Heart right ventricle (tissue), 16 donors: ENCODE measurements at regions not wholly inside any gene's neighbourhood (a gene's known extent, or its start where the extent isn't known, plus 50 kb on each side); places are given as distances from the start of the nearest gene placed in this dataset.

Experiments
- ATAC-seq, 8 donors: fragments of 200-7000 bp; cut with Tn5 transposase; one replicate each; pipeline ENCODE4 v1.9.1; 2020; ENCODE audit warnings: mild to moderate bottlenecking in 8 of 8, moderate library complexity in 8 of 8, moderate number of reproducible peaks in 1 of 8
- DNase-seq, 2 donors: peaks; one replicate each; pipeline ENCODE4 v3.0.0-alpha.2; 2020
- H3K27ac ChIP-seq, 10 donors: fragments of 200-600 bp; sonication (generic) in 2 of 10; one replicate each; pipeline versions ENCODE4 v1.5.0 to v1.8.0; 2020 to 2022; ENCODE audit warnings: mild to moderate bottlenecking in 3 of 10
- H3K27me3 ChIP-seq, 7 donors: fragments of 200-600 bp; one replicate each; pipeline ENCODE4 v1.8.0; 2021 to 2022; ENCODE audit warnings: mild to moderate bottlenecking in 2 of 7
- H3K36me3 ChIP-seq, 9 donors: fragments of 200-600 bp; sonication (generic) in 1 of 9; one replicate each; pipeline versions ENCODE4 v1.5.0 to v1.8.0; 2020 to 2022; ENCODE audit warnings: mild to moderate bottlenecking in 2 of 9
- H3K4me1 ChIP-seq, 9 donors: fragments of 200-600 bp; sonication (generic) in 1 of 9; one replicate each; pipeline versions ENCODE4 v1.5.0 to v1.8.0; 2020 to 2022; ENCODE audit warnings: mild to moderate bottlenecking in 4 of 9
- H3K4me3 ChIP-seq, 10 donors: fragments of 200-600 bp; sonication (generic) in 2 of 10; one replicate each; pipeline versions ENCODE4 v1.5.0 to v1.8.0; 2020 to 2022; ENCODE audit warnings: mild to moderate bottlenecking in 7 of 10, moderate library complexity in 2 of 10
- H3K9me3 ChIP-seq, 11 donors: fragments of 200-600 bp in 10 of 11; sonication (generic) in 2 of 11; one replicate each; pipeline versions ENCODE4 v1.5.0 to v1.8.0; 2013 to 2022; ENCODE audit warnings: mild to moderate bottlenecking in 2 of 11, control low read depth in 1 of 11, moderate library complexity in 1 of 11
- WGBS, 2 donors: extraction: QIAGEN DNeasy Blood & Tissue Kit; methylation state at CpG; one replicate each; pipeline ENCODE4 v1.1.7; 2013; ENCODE audit warnings: inconsistent platforms in 1 of 2; 5-methylcytosine and 5-hydroxymethylcytosine counted together
- intact Hi-C, 10 donors: fragments of 100-400 bp; cut with DNase I; formaldehyde crosslinking; loops; one replicate each; pipeline versions ENCODE4 v1.11.1 to v1.14.2; 2022
- TF ChIP-seq, protein P1 (sequence below), 9 donors: fragments of 200-600 bp; sonication (generic) in 2 of 9; IDR thresholded peaks; one replicate each; pipeline versions ENCODE4 v1.5.0 to v1.8.0; 2021 to 2022; ENCODE audit warnings: antibody characterized with exemption in 9 of 9, mild to moderate bottlenecking in 5 of 9, moderate library complexity in 1 of 9
- donor health status: Arrhythmogenic right ventricular cardiomyopathy.
- donor health status: ischemic (EF 13 %, LVEDD 7.1; RV severe dilation, severe dysfunction).
- donor health status: healthy with polysubstance abuse.
- donor health status: DM: no; HTN: yes; CAD: no.
- donor health status: DM: no; HTN: no; CAD: no.
- donor health status: ischemic (EF 25% LVEDD 6.9; RV normal size, moderate dysfunction).
- donor health status: ischemic (EF 25% LVEDD 5.7; RV mildly dilated, moderate dysfunction).
- donor health status: healthy.
- donor health status: DM: yes; HTN: yes; CAD: no.
- donor health status: Ischemic cardiomyopathy.
- donor health status: ischemic (EF 35%, LVEDD 5.7; RV mildly dilated, moderate dysfunction).
- donor health status: nonischemic (EF 11% LVEDD 7.7; RV severe dilation, severe dysfunction).
- donor health status: DM: yes; HTN: yes; CAD: no.
- donor health status: PGD.
- donor health status: ischemic (EF 29% LVEDD 5.4; RV normal size, mild dysfunction).
- donor health status: nonischemic (EF 23%, LVEDD 6.1; RV moderate dilation, normal function).

DNA sequence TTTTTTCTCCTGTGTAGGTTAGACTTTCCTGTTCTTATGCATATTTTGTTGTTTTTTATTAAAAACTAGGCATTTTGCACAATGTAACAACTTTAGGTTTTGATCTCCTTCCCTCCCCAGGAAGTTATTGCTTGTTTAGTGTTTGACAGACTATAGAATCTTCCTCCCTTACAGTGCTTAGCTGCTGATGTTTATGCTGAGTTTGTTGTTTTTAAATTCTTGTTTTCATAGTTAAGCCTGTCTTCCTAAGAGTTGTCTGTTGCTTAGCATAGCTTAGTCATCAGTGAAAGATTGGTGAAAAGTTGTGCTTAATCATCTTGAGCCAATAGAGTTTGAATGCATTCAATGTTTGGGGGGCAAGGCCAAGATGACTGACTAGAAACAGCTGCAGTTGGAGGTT lies 157.5 kb downstream of the NKX6-1 start:
- ATAC-seq, result no peak
- intact Hi-C loops, result no loop called here

DNA sequence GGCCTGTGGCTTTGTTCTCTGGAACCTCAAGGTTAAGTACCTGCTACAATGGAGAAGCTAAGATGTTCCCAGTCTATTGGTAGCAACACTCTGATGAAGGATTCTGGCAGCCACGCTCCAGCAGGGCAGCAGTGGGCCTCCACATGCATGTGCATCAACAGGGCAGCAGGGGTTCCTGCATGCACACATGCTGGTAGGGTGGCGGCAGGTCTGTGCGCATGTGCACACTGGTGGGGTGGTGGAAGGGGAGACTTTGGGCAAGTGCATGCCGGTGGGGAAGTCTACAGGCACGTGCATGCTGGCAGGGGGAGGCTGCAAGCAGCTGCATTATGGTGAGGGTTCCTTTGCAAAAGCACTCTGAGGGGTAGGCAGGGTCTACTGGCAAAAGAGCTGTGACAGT lies 160.7 kb downstream of the NKX6-1 start:
- WGBS, 2 donors, result 74 to 79% methylated on average over 5 of the region's 5 CpGs
- DNase-seq (no peak), ATAC-seq (no peak)
- Histone ChIP-seq H3K27ac (no peak overlapping the region), H3K36me3 (no peaks in the 10 kb centered on the region), H3K4me3 (no peak overlapping the region), H3K9me3 (peaks cover 0 to 42% (median 6%) of the 10 kb centered on the region in 11 donors), H3K4me1 (no peaks in the 10 kb centered on the region), H3K27me3 (no peaks in the 10 kb centered on the region)
- TF ChIP-seq, protein P1, sequence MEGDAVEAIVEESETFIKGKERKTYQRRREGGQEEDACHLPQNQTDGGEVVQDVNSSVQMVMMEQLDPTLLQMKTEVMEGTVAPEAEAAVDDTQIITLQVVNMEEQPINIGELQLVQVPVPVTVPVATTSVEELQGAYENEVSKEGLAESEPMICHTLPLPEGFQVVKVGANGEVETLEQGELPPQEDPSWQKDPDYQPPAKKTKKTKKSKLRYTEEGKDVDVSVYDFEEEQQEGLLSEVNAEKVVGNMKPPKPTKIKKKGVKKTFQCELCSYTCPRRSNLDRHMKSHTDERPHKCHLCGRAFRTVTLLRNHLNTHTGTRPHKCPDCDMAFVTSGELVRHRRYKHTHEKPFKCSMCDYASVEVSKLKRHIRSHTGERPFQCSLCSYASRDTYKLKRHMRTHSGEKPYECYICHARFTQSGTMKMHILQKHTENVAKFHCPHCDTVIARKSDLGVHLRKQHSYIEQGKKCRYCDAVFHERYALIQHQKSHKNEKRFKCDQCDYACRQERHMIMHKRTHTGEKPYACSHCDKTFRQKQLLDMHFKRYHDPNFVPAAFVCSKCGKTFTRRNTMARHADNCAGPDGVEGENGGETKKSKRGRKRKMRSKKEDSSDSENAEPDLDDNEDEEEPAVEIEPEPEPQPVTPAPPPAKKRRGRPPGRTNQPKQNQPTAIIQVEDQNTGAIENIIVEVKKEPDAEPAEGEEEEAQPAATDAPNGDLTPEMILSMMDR (IDR thresholded peaks at IDR 0.05), result no peak
- intact Hi-C loops, result no loop called here

More for the DNA sequence above, 157.5 kb downstream of the NKX6-1 start:
- no peaks in the 10 kb centered on the region for H3K27me3 ChIP-seq
- no peaks in the 10 kb centered on the region for H3K4me1 ChIP-seq
- no peak overlapping the region for H3K27ac ChIP-seq
- TF ChIP-seq, protein P1 (IDR thresholded peaks at IDR 0.05), result no peak
- no peak for DNase-seq
- H3K9me3 ChIP-seq, result peaks cover 0 to 67% (median 6%) of the 10 kb centered on the region in 11 donors
- no peaks in the 10 kb centered on the region for H3K36me3 ChIP-seq
- H3K4me3 ChIP-seq, result no peak overlapping the region

DNA sequence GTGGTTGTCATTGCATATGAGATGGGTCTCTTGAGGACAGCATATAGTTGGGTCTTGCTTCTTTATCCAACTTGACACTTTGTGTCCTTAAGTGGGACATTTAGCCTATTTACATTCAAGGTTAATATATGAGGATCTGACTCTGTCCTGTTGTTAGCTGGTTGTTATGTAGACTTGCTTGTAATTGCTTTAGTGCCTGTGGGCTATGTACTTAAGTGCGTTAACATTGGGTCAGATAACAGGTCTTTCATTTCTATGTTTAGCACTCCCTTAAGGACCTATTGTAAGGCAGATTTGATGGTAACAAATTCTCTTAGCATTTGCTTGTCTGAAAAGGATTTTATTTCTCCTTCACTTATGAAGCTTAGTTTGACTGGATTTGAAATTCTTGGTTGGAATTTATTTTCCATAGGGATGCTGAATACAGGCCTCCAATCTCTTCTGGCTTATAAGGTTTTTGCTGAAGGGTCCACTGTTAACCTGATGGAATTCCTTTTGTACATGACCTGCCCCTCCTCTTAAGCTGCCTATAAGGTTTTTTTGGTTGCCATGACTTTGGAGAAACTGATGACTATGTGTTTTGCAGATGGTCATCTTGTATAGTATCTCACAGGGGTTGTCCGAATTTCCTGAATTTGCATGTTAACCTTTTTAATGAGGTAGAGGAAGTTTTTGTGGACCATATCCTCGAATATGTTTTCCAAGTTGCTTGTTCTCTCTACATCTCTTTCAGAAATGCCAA lies 162.0 kb downstream of the NKX6-1 start:
- TF ChIP-seq, protein P1 (IDR thresholded peaks at IDR 0.05), result no peak
- Histone ChIP-seq H3K27ac (no peak overlapping the region), H3K9me3 (peaks cover 0 to 30% (median 2%) of the 10 kb centered on the region in 11 donors), H3K4me1 (no peaks in the 10 kb centered on the region), H3K4me3 (no peak overlapping the region), H3K36me3 (no peaks in the 10 kb centered on the region), H3K27me3 (no peaks in the 10 kb centered on the region)
- 56 to 60% methylated on average over 3 of the region's 3 CpGs for WGBS, 2 donors
- ATAC-seq (no peak), DNase-seq (no peak)
- intact Hi-C loops, result no loop called here

DNA sequence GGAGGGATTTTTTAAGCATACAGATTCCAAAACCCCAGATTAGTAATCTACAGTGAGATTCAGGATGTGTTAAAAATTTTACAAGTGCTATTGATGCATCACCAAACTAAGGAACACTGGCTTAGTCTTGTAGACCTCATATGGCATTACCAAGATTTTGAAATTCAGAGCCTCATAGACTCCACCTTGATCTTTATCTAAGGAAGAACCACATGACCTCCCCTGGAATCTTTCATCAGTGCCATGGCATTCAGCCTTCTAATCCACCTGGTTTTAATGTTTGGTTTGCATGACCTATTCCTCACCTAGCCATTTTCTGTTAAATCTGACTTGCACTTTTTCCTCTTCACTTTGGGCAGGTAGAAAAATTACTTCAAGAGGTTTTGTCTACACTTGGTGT lies 171.6 kb downstream of the NKX6-1 start:
- Histone ChIP-seq H3K4me3 (no peak overlapping the region), H3K9me3 (peaks cover 0 to 14% (median 0%) of the 10 kb centered on the region in 11 donors), H3K4me1 (no peaks in the 10 kb centered on the region), H3K27ac (no peak overlapping the region), H3K36me3 (no peaks in the 10 kb centered on the region), H3K27me3 (no peaks in the 10 kb centered on the region)
- intact Hi-C loops, result no loop called here
- no peak for ATAC-seq
- no peak for DNase-seq
- TF ChIP-seq, protein P1 (IDR thresholded peaks at IDR 0.05), result no peak
